Lung (tissue), 11 donors: ENCODE measurements at regions not wholly inside any gene's neighbourhood (a gene's known extent, or its start where the extent isn't known, plus 50 kb on each side); places are given as distances from the start of the nearest gene placed in this dataset.

ENCODE experiments used
- ATAC-seq: fragments of 200-7000 bp; cut with Tn5 transposase; one replicate; pipeline ENCODE4 v1.9.1; 2020; ENCODE audit warnings: moderate number of reproducible peaks; ENCODE audit not compliant: insufficient read depth, low FRiP score
- DNase-seq, 3 donors: peaks; one replicate each; pipeline ENCODE4 v3.0.0-alpha.2; 2013 to 2017
- H3K27ac ChIP-seq, 2 donors: one replicate each; pipeline ENCODE4 v1.5.1; 2013; ENCODE audit warnings: mild to moderate bottlenecking in 2 of 2, moderate library complexity in 2 of 2, control low read depth in 1 of 2, inconsistent platforms in 1 of 2, low read depth in 1 of 2, low read length in 1 of 2
- H3K27me3 ChIP-seq, 3 donors: one replicate each; pipeline ENCODE4 v1.5.1; 2013; ENCODE audit warnings: low read length in 2 of 3; ENCODE audit not compliant: control insufficient read depth in 3 of 3, insufficient read depth in 3 of 3
- H3K36me3 ChIP-seq, 4 donors: one replicate each; pipeline ENCODE4 v1.5.1; 2013; ENCODE audit warnings: low read length in 4 of 4, mild to moderate bottlenecking in 1 of 4, moderate library complexity in 1 of 4; ENCODE audit not compliant: control insufficient read depth in 4 of 4, insufficient read depth in 4 of 4
- H3K4me1 ChIP-seq, 5 donors: one replicate each; pipeline ENCODE4 v1.5.1; 2013; ENCODE audit warnings: low read length in 5 of 5, mild to moderate bottlenecking in 2 of 5, moderate library complexity in 1 of 5; ENCODE audit not compliant: control insufficient read depth in 5 of 5, insufficient read depth in 5 of 5
- H3K4me3 ChIP-seq: one replicate; pipeline ENCODE4 v1.5.1; 2013; ENCODE audit warnings: mild to moderate bottlenecking, control low read depth, moderate library complexity
- H3K9ac ChIP-seq, 2 donors: one replicate each; pipeline ENCODE4 v1.5.1; 2013; ENCODE audit warnings: low read length in 2 of 2, control low read depth in 1 of 2; ENCODE audit not compliant: insufficient read depth in 1 of 2
- H3K9me3 ChIP-seq, 4 donors: one replicate each; pipeline ENCODE4 v1.5.1; 2013; ENCODE audit warnings: low read length in 3 of 4, mild to moderate bottlenecking in 1 of 4, moderate library complexity in 1 of 4; ENCODE audit not compliant: control insufficient read depth in 4 of 4, insufficient read depth in 3 of 4
- CTCF ChIP-seq: IDR thresholded peaks from 2 replicates; pipeline ENCODE4 v1.5.1; 2012; ENCODE audit warnings: mild to moderate bottlenecking; ENCODE audit errors: control extremely low read depth, extremely low read depth
- WGBS, 2 donors: extraction: QIAGEN DNeasy Blood & Tissue Kit; methylation state at CpG; one replicate each; pipeline ENCODE4 v1.1.7; 2013; 5-methylcytosine and 5-hydroxymethylcytosine counted together
- donor health status: control.
- donor health status: control.
- donor health status: Bipolar disorder and iron deficiency.
- donor health status: healthy.
- donor health status: DM: yes; HTN: yes; CAD: no.

GRCh38 chr2:156110890-156111289 is 221.6 kb downstream of the NR4A2 start:
- no peak for TF ChIP-seq CTCF

GRCh38 chr2:156099382-156099781 is 233.1 kb downstream of the NR4A2 start:
- no peak for TF ChIP-seq CTCF
- DNase-seq (peak in 1 of 3 donors; percentile 8), ATAC-seq (no peak)
- Histone ChIP-seq H3K4me1 (no peaks in the 10 kb centered on the region), H3K27ac (no peak overlapping the region), H3K9me3 (no peaks in the 10 kb centered on the region), H3K9ac (no peak overlapping the region), H3K27me3 (no peaks in the 10 kb centered on the region), H3K36me3 (no peaks in the 10 kb centered on the region), H3K4me3 (no peak overlapping the region)
- WGBS, 2 donors = 91 to 95% methylated on average over 1 of the region's 1 CpG

More at GRCh38 chr2:156110890-156111289, 221.6 kb downstream of the NR4A2 start:
- H3K36me3 ChIP-seq = no peaks in the 10 kb centered on the region
- H3K27me3 ChIP-seq = no peaks in the 10 kb centered on the region
- DNase-seq = peak in 2 of 3 donors; percentile 10 to 15
- WGBS, 2 donors = 50% methylated on average over 2 of the region's 2 CpGs
- no peak overlapping the region for H3K27ac ChIP-seq
- H3K4me3 ChIP-seq = no peak overlapping the region
- peak; percentile 34 for ATAC-seq
- H3K9ac ChIP-seq = no peak overlapping the region
- H3K4me1 ChIP-seq = no peaks in the 10 kb centered on the region
- no peaks in the 10 kb centered on the region for H3K9me3 ChIP-seq

GRCh38 chr2:156098506-156098905 is 234.0 kb downstream of the NR4A2 start:
- H3K27me3 ChIP-seq = no peaks in the 10 kb centered on the region
- WGBS, 2 donors = 80 to 84% methylated on average over 2 of the region's 2 CpGs
- no peaks in the 10 kb centered on the region for H3K36me3 ChIP-seq
- TF ChIP-seq CTCF = no peak
- H3K9me3 ChIP-seq = no peaks in the 10 kb centered on the region
- H3K27ac ChIP-seq = no peak overlapping the region
- ATAC-seq (no peak), DNase-seq (no peak)
- H3K9ac ChIP-seq = no peak overlapping the region
- no peak overlapping the region for H3K4me3 ChIP-seq
- H3K4me1 ChIP-seq = no peaks in the 10 kb centered on the region

- TF ChIP-seq CTCF = no peak
- H3K27me3 ChIP-seq = no peaks in the 10 kb centered on the region
- no peak overlapping the region for H3K9ac ChIP-seq
- DNase-seq = no peak
- no peak for ATAC-seq
- H3K27ac ChIP-seq = no peak overlapping the region
- no peaks in the 10 kb centered on the region for H3K4me1 ChIP-seq
- peaks cover 0 to 5% (median 0%) of the 10 kb centered on the region in 4 donors for H3K9me3 ChIP-seq
- 73 to 82% methylated on average over 5 of the region's 5 CpGs for WGBS, 2 donors
- no peak overlapping the region for H3K4me3 ChIP-seq
- no peaks in the 10 kb centered on the region for H3K36me3 ChIP-seq
Measured at GRCh38 chr2:156088587-156088986, 243.9 kb downstream of the NR4A2 start.
